GM12878 (cell line): ENCODE measurements at regions not wholly inside any gene's neighbourhood (a gene's known extent, or its start where the extent isn't known, plus 50 kb on each side); places are given as distances from the start of the nearest gene placed in this dataset.

Experiments
- ATAC-seq: fragments of 200-7000 bp; cut with Tn5 transposase; 3 replicates; pipeline ENCODE4 v1.9.1; 2020; ENCODE audit warnings: mild to moderate bottlenecking, moderate library complexity
- BruUV-seq: library from RNA; stranded (reverse); fragments of 400-500 nt; replicated peaks from 2 replicates; lab custom pipeline; 2021; lab: Mats Ljungman, UMichigan
- CTCF ChIA-PET: fragments of 300-600 bp; sonication (Branson Sonifier 250); formaldehyde crosslinking; extraction: SDS; loops from one replicate; lab custom pipeline; 2021; ENCODE audit warnings: inconsistent platforms; lab: Yijun Ruan, JAX
- POLR2A ChIA-PET: fragments of 350-600 bp; formaldehyde crosslinking; extraction: SDS; loops from one replicate; lab custom pipeline; 2021; ENCODE audit warnings: inconsistent platforms; lab: Charles Lee
- RAD21 ChIA-PET: fragments of 300-600 bp; sonication (Branson Sonifier 250); formaldehyde crosslinking; loops from one replicate; lab custom pipeline; 2023; ENCODE audit warnings: antibody characterized with exemption; ENCODE audit not compliant: unreplicated experiment; lab: Charles Lee
- SMC1A ChIA-PET: fragments of 300-600 bp; sonication (Branson Sonifier 250); formaldehyde crosslinking; loops from one replicate; lab custom pipeline; 2023; ENCODE audit not compliant: unreplicated experiment, uncharacterized antibody; lab: Charles Lee
- DNase-seq: peaks from one replicate; pipeline ENCODE4 v3.0.0-alpha.2; 2011; ENCODE audit warnings: low read depth, low spot score
- FAIRE-seq: peaks from 3 replicates; lab custom pipeline; 2011; peaks lifted over from hg19 to GRCh38; lab: Jason Lieb, UNC
- H2AFZ ChIP-seq: 2 replicates; pipeline ENCODE4 v1.6.0; 2011; ENCODE audit warnings: low read depth, low read length, control low read depth; ENCODE audit not compliant: control insufficient read depth
- H3K27ac ChIP-seq: 2 replicates; pipeline ENCODE4 v1.5.1; 2011; ENCODE audit warnings: control low read depth; ENCODE audit not compliant: control insufficient read depth, insufficient read depth
- H3K27me3 ChIP-seq, 2 experiments: replicated peaks in 1 of 2; 2 replicates each; pipeline versions ENCODE4 v1.6.0 to v1.6.1; 2011; ENCODE audit warnings: low read length in 1 of 2; ENCODE audit not compliant: control insufficient read depth in 2 of 2, insufficient read depth in 2 of 2
- H3K36me3 ChIP-seq, 2 experiments: 2 replicates each; pipeline ENCODE4 v1.5.1; 2011; ENCODE audit warnings: low read length in 1 of 2; ENCODE audit not compliant: control insufficient read depth in 2 of 2, insufficient read depth in 2 of 2
- H3K4me1 ChIP-seq: 2 replicates; pipeline ENCODE4 v1.6.1; 2011; ENCODE audit warnings: mild to moderate bottlenecking, low read length, moderate library complexity, mixed read lengths; ENCODE audit not compliant: control insufficient read depth, insufficient read depth
- H3K4me2 ChIP-seq: 2 replicates; pipeline ENCODE4 v1.6.0; 2011; ENCODE audit warnings: control low read depth; ENCODE audit not compliant: control insufficient read depth, insufficient read depth
- H3K4me3 ChIP-seq: fragments of 200-600 bp; sonication (generic); 2 replicates; pipeline ENCODE4 v1.5.1; 2016
- H3K79me2 ChIP-seq: 2 replicates; pipeline ENCODE4 v1.6.0; 2011; ENCODE audit warnings: low read length; ENCODE audit not compliant: control insufficient read depth, insufficient read depth
- H3K9ac ChIP-seq: 2 replicates; pipeline ENCODE4 v1.8.0; 2011; ENCODE audit warnings: low read length, control low read depth, mixed read lengths; ENCODE audit not compliant: control insufficient read depth, insufficient read depth
- H3K9me3 ChIP-seq: replicated peaks from 3 replicates; pipeline ENCODE4 v1.5.1; 2011; ENCODE audit warnings: mild to moderate bottlenecking, low read length; ENCODE audit not compliant: control insufficient read depth, insufficient read depth
- H4K20me1 ChIP-seq: 2 replicates; pipeline ENCODE4 v1.6.0; 2011; ENCODE audit not compliant: control insufficient read depth, insufficient read depth
- CEBPB ChIP-seq, 2 experiments: fragments of 150-350 bp in 1 of 2; IDR thresholded peaks; 2 replicates each; pipeline ENCODE4 v1.6.1; 2012 to 2014; ENCODE audit warnings: low read depth in 2 of 2, low read length in 2 of 2, borderline replicate concordance in 1 of 2, inconsistent platforms in 1 of 2
- EZH2 ChIP-seq: IDR thresholded peaks from 2 replicates; pipeline ENCODE4 v1.6.1; 2012; ENCODE audit warnings: low read depth, mild to moderate bottlenecking, control low read depth, inconsistent platforms, low read length, borderline replicate concordance; ENCODE audit not compliant: control insufficient read depth
- HDAC2 ChIP-seq: fragments of 200-600 bp; sonication (generic); IDR thresholded peaks from 2 replicates; pipeline ENCODE4 v1.6.1; 2017
- HDGF ChIP-seq: fragments of 450-650 bp; IDR thresholded peaks from 2 replicates; pipeline ENCODE4 v1.6.1; 2016; ENCODE audit warnings: antibody characterized with exemption
- IRF4 ChIP-seq: IDR thresholded peaks from 2 replicates; pipeline ENCODE4 v1.6.1; 2011; ENCODE audit warnings: low read depth, low read length
- MXI1 ChIP-seq: fragments of 150-350 bp; IDR thresholded peaks from 2 replicates; pipeline ENCODE4 v1.6.1; 2011; ENCODE audit warnings: low read depth, mild to moderate bottlenecking, inconsistent platforms, low read length, improper control_type of control experiment
- NFXL1 ChIP-seq: fragments of 450-650 bp; IDR thresholded peaks from 2 replicates; pipeline ENCODE4 v1.6.1; 2017; ENCODE audit warnings: antibody characterized with exemption, mild to moderate bottlenecking, borderline replicate concordance
- RAD51 ChIP-seq: fragments of 450-650 bp; IDR thresholded peaks from 2 replicates; pipeline ENCODE4 v1.6.1; 2016; ENCODE audit warnings: moderate library complexity, mild to moderate bottlenecking, inconsistent platforms
- SMC3 ChIP-seq: IDR thresholded peaks from 2 replicates; pipeline ENCODE4 v1.6.1; 2011; ENCODE audit warnings: low read length, improper control_type of control experiment, borderline replicate concordance
- SPI1 ChIP-seq: IDR thresholded peaks from 2 replicates; pipeline ENCODE4 v1.6.1; 2011; ENCODE audit warnings: low read depth, mild to moderate bottlenecking, low read length, moderate library complexity, borderline replicate concordance; ENCODE audit not compliant: insufficient read depth
- TBL1XR1 ChIP-seq: IDR thresholded peaks from 2 replicates; pipeline ENCODE4 v1.6.1; 2012; ENCODE audit warnings: low read depth, low read length, improper control_type of control experiment
- TCF7 ChIP-seq: IDR thresholded peaks from 2 replicates; pipeline ENCODE4 v1.6.1; 2014; ENCODE audit warnings: antibody characterized with exemption, borderline replicate concordance
- WRNIP1 ChIP-seq: IDR thresholded peaks from 2 replicates; pipeline ENCODE4 v1.6.1; 2011; ENCODE audit warnings: low read depth, low read length, improper control_type of control experiment, borderline replicate concordance
- ZNF24 ChIP-seq: fragments of 450-650 bp; IDR thresholded peaks from 2 replicates; pipeline ENCODE4 v1.6.1; 2017; ENCODE audit warnings: antibody characterized with exemption, mild to moderate bottlenecking
- WGBS: methylation state at CpG from one replicate; pipeline ENCODE4 v1.1.6; 2016; ENCODE audit warnings: low lambda C conversion rate; ENCODE audit not compliant: insufficient replicate concordance, insufficient coverage; ENCODE audit errors: missing lambda C conversion rate; 5-methylcytosine and 5-hydroxymethylcytosine counted together
- in situ Hi-C: fragments of 300-500 bp; cut with MboI; formaldehyde crosslinking; loops from 9 replicates; pipeline ENCODE4 v1.14.3; 2018; ENCODE audit warnings: mixed read lengths
- intact Hi-C: fragments of 100-400 bp; cut with micrococcal nuclease; formaldehyde crosslinking; loops from one replicate; pipeline ENCODE4 v1.14.2; 2022; ENCODE audit not compliant: unreplicated experiment

DNA sequence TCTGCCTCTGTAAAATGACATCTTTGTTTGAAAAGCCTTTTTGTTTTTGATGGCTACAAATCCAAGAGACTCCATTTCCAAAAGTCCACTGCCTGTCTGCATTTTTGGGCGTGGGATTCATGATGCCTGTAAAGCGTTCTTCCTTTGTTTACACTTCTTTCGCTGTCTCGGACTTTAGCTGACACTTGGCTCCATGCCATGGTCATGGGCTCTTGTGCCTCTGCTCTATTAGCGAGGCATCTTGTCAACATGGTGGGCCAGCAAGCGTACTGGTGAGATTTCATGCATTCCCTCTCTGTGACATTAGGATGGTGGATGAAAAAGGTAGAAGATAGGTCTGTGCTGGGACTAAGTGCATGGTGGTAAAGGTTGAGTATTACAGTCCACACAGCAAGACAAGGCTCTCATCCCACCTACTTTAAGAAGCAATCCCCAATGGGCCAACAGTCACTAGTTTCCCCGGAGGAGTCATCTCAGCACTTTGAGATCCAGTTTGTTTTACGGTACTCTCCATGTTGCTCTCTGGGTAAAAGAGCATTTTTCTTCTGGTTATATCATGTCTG is 298.2 kb upstream of the KLF3 start:
- peak; percentile 31 for FAIRE-seq
- Histone ChIP-seq H3K4me3 (no peak overlapping the region), H3K27me3 (no peaks in the 10 kb centered on the region), H3K27ac (no peak overlapping the region), H3K9me3 (no peaks in the 10 kb centered on the region), H2AFZ (no peak overlapping the region; the same call in 1 of the 2 replicates), H3K79me2 (no peaks in the 10 kb centered on the region), H3K9ac (no peak overlapping the region), H4K20me1 (no peaks in the 10 kb centered on the region), H3K4me2 (no peak overlapping the region), H3K4me1 (peaks cover 6% of the 10 kb centered on the region), H3K36me3 (no peaks in the 10 kb centered on the region)
- 65% methylated on average over 8 of the region's 8 CpGs for WGBS
- no peak for ATAC-seq
- in situ Hi-C loops = no loop called here
- POLR2A ChIA-PET = no interaction called here
- RAD21 ChIA-PET = no interaction called here
- intact Hi-C loops = no loop called here
- no TSS peak for BruUV-seq
- no peak for DNase-seq
- TF ChIP-seq MXI1 = no peak
- no peak for TF ChIP-seq SMC3
- no peak for TF ChIP-seq WRNIP1
- no peak for TF ChIP-seq SPI1
- no peak for TF ChIP-seq ZNF24
- TF ChIP-seq IRF4 = no peak
- no peak for TF ChIP-seq EZH2
- TF ChIP-seq NFXL1 = no peak
- TF ChIP-seq CEBPB (IDR thresholded peaks at IDR 0.05; ENCODE audit: borderline replicate concordance in 1 of 2, low read depth in 2 of 2, low read length in 2 of 2) = no peak
- no peak for TF ChIP-seq TBL1XR1
- TF ChIP-seq RAD51 = no peak
- TF ChIP-seq HDGF = no peak
- no peak for TF ChIP-seq HDAC2
- no peak for TF ChIP-seq TCF7
- SMC1A ChIA-PET = interaction anchor here (0.8 kb wide), 1 partner anchor 76 kb away, joined by 3 read pairs; no protein-coding TSS in a partner anchor
- CTCF ChIA-PET = interaction anchor here (0.8 kb wide), 1 partner anchor 17 kb away, joined by 3 read pairs; no protein-coding TSS in a partner anchor
